Peyer's patch (tissue), 4 donors: ENCODE measurements at regions not wholly inside any gene's neighbourhood (a gene's known extent, or its start where the extent isn't known, plus 50 kb on each side); places are given as distances from the start of the nearest gene placed in this dataset.

Experiments
- CTCF ChIP-seq, 6 experiments: fragments of 450-650 bp in 4 of 6; fragments of 200-600 bp in 2 of 6; sonication (generic) in 1 of 6; IDR thresholded peaks; one replicate each; pipeline ENCODE4 v1.5.1; 2017 to 2019; ENCODE audit warnings: antibody characterized with exemption in 6 of 6, mild to moderate bottlenecking in 3 of 6, moderate library complexity in 1 of 6
- POLR2A ChIP-seq, 2 donors: fragments of 450-650 bp; IDR thresholded peaks; one replicate each; pipeline ENCODE4 v1.5.1; 2017; ENCODE audit warnings: antibody characterized with exemption in 2 of 2, mild to moderate bottlenecking in 2 of 2, moderate library complexity in 2 of 2

DNA sequence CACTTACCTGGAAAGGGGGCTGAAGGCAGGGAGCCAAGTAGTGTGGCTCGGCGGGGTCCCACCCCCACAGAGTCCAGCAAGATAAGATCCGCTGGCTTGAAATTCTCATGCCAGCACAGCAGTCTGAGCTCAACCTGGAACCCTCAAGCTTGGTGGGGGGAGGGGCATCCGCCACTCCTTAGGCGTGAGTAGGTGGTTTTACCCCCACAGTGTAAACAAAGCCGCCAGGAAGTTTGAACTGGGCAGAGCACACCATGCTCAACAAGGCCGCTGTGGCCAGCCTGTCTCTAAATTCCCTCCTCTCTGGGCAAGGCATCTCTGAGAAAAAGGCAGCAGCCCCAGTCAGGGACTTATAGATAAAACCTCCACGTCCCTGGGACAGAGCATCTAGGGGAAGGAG is 156.3 kb downstream of the KBTBD8 start:
- TF ChIP-seq CTCF (IDR thresholded peaks at IDR 0.05) (no peak), POLR2A (IDR thresholded peaks at IDR 0.05) (no peak)
